ENCODE measurements at regions not wholly inside any gene's neighbourhood (a gene's known extent, or its start where the extent isn't known, plus 50 kb on each side); places are given as distances from the start of the nearest gene placed in this dataset.

GRCh38 chr1:208479435-208479834 lies 235.3 kb upstream of the PLXNA2 start:
- TF ChIP-seq CTCF (IDR thresholded peaks at IDR 0.05) (no peak), ZFX (IDR thresholded peaks at IDR 0.05; ENCODE audit: borderline replicate concordance) (no peak)
